Skin epidermis (tissue), 12 donors: ENCODE measurements at regions not wholly inside any gene's neighbourhood (a gene's known extent, or its start where the extent isn't known, plus 50 kb on each side); places are given as distances from the start of the nearest gene placed in this dataset.

Source experiments
- H3K27ac ChIP-seq, 21 experiments: fragments of 200-600 bp; sonication (generic) in 11 of 21; one replicate each; pipeline ENCODE4 v1.5.0; 2020; ENCODE audit warnings: mild to moderate bottlenecking in 3 of 21, inconsistent platforms in 2 of 21, moderate library complexity in 2 of 21
- H3K4me3 ChIP-seq, 7 experiments: fragments of 200-600 bp; sonication (generic) in 2 of 7; one replicate each; pipeline ENCODE4 v1.5.0; 2020; ENCODE audit warnings: inconsistent platforms in 2 of 7, mild to moderate bottlenecking in 2 of 7, moderate library complexity in 1 of 7

- H3K27ac ChIP-seq = no peak overlapping the region
- H3K4me3 ChIP-seq = no peak overlapping the region
Observed at GRCh38 chr6:91812596-91813274, 1225.9 kb upstream of the MAP3K7 start.

GRCh38 chr6:91804981-91805380 is 1218.1 kb upstream of the MAP3K7 start:
- H3K4me3 ChIP-seq = no peak overlapping the region
- H3K27ac ChIP-seq = no peak overlapping the region

GRCh38 chr6:91802431-91802830 is 1215.6 kb upstream of the MAP3K7 start:
- no peak overlapping the region for H3K27ac ChIP-seq
- no peak overlapping the region for H3K4me3 ChIP-seq

GRCh38 chr6:91796603-91797002 is 1209.7 kb upstream of the MAP3K7 start:
- no peak overlapping the region for H3K27ac ChIP-seq
- no peak overlapping the region for H3K4me3 ChIP-seq

GRCh38 chr6:91788501-91788900 is 1201.6 kb upstream of the MAP3K7 start:
- Histone ChIP-seq H3K4me3 (no peak overlapping the region), H3K27ac (no peak overlapping the region)

GRCh38 chr6:91786474-91787184 is 1199.8 kb upstream of the MAP3K7 start:
- no peak overlapping the region for H3K4me3 ChIP-seq
- no peak overlapping the region for H3K27ac ChIP-seq

- H3K4me3 ChIP-seq = no peak overlapping the region
- H3K27ac ChIP-seq = no peak overlapping the region
Observed at GRCh38 chr6:91782802-91783201, 1195.9 kb upstream of the MAP3K7 start.

- Histone ChIP-seq H3K27ac (no peak overlapping the region), H3K4me3 (no peak overlapping the region)
Observed at GRCh38 chr6:91781946-91782345, 1195.1 kb upstream of the MAP3K7 start.

- Histone ChIP-seq H3K4me3 (no peak overlapping the region), H3K27ac (no peak overlapping the region)
Observed at GRCh38 chr6:91780270-91780669, 1193.4 kb upstream of the MAP3K7 start.

GRCh38 chr6:91761621-91762020 is 1174.7 kb upstream of the MAP3K7 start:
- no peak overlapping the region for H3K27ac ChIP-seq
- no peak overlapping the region for H3K4me3 ChIP-seq

GRCh38 chr6:91754691-91755090 is 1167.8 kb upstream of the MAP3K7 start:
- Histone ChIP-seq H3K4me3 (no peak overlapping the region), H3K27ac (no peak overlapping the region)

- H3K27ac ChIP-seq = no peak overlapping the region
- H3K4me3 ChIP-seq = no peak overlapping the region
Observed at GRCh38 chr6:91751526-91751925, 1164.7 kb upstream of the MAP3K7 start.

- no peak overlapping the region for H3K4me3 ChIP-seq
Observed at GRCh38 chr6:91744566-91744965, 1157.7 kb upstream of the MAP3K7 start.

GRCh38 chr6:91743756-91744155 is 1156.9 kb upstream of the MAP3K7 start:
- H3K27ac ChIP-seq = no peak overlapping the region
- H3K4me3 ChIP-seq = no peak overlapping the region

More at GRCh38 chr6:91744566-91744965, 1157.7 kb upstream of the MAP3K7 start:
- no peak overlapping the region for H3K27ac ChIP-seq

GRCh38 chr6:91731939-91732338 is 1145.1 kb upstream of the MAP3K7 start:
- Histone ChIP-seq H3K27ac (no peak overlapping the region), H3K4me3 (no peak overlapping the region)

GRCh38 chr6:91730710-91731109 is 1143.8 kb upstream of the MAP3K7 start:
- Histone ChIP-seq H3K4me3 (no peak overlapping the region), H3K27ac (no peak overlapping the region)

GRCh38 chr6:91720324-91720723 is 1133.5 kb upstream of the MAP3K7 start:
- Histone ChIP-seq H3K4me3 (no peak overlapping the region), H3K27ac (no peak overlapping the region)

- H3K4me3 ChIP-seq = no peak overlapping the region
- no peak overlapping the region for H3K27ac ChIP-seq
Observed at GRCh38 chr6:91719414-91719813, 1132.5 kb upstream of the MAP3K7 start.

GRCh38 chr6:91718198-91718597 is 1131.3 kb upstream of the MAP3K7 start:
- Histone ChIP-seq H3K27ac (no peak overlapping the region), H3K4me3 (no peak overlapping the region)

- H3K27ac ChIP-seq = no peak overlapping the region
- H3K4me3 ChIP-seq = no peak overlapping the region
Observed at GRCh38 chr6:91717094-91717493, 1130.2 kb upstream of the MAP3K7 start.

GRCh38 chr6:91716361-91716760 is 1129.5 kb upstream of the MAP3K7 start:
- Histone ChIP-seq H3K27ac (no peak overlapping the region), H3K4me3 (no peak overlapping the region)
